GM12891 (cell line): ENCODE measurements at regions not wholly inside any gene's neighbourhood (a gene's known extent, or its start where the extent isn't known, plus 50 kb on each side); places are given as distances from the start of the nearest gene placed in this dataset.

ENCODE experiments used
- PAX5 ChIP-seq: IDR thresholded peaks from 2 replicates; pipeline ENCODE4 v1.6.1; 2011; ENCODE audit warnings: low read length, moderate library complexity, mild to moderate bottlenecking; ENCODE audit not compliant: insufficient read depth, severe bottlenecking
- POLR2A ChIP-seq: IDR thresholded peaks from 2 replicates; pipeline ENCODE4 v1.6.1; 2011; ENCODE audit warnings: low read depth, low read length, control low read depth
- POLR2AphosphoS5 ChIP-seq: IDR thresholded peaks from 2 replicates; pipeline ENCODE4 v1.6.1; 2011; ENCODE audit warnings: low read depth, low read length, control low read depth
- POU2F2 ChIP-seq: IDR thresholded peaks from 2 replicates; pipeline ENCODE4 v1.6.1; 2011; ENCODE audit warnings: low read depth, mild to moderate bottlenecking, control low read depth, low read length, moderate library complexity
- SPI1 ChIP-seq: IDR thresholded peaks from 2 replicates; pipeline ENCODE4 v1.6.1; 2011; ENCODE audit warnings: low read depth, low read length, control low read depth
- TAF1 ChIP-seq: IDR thresholded peaks from 2 replicates; pipeline ENCODE4 v1.6.1; 2011; ENCODE audit warnings: low read depth, low read length, control low read depth

DNA sequence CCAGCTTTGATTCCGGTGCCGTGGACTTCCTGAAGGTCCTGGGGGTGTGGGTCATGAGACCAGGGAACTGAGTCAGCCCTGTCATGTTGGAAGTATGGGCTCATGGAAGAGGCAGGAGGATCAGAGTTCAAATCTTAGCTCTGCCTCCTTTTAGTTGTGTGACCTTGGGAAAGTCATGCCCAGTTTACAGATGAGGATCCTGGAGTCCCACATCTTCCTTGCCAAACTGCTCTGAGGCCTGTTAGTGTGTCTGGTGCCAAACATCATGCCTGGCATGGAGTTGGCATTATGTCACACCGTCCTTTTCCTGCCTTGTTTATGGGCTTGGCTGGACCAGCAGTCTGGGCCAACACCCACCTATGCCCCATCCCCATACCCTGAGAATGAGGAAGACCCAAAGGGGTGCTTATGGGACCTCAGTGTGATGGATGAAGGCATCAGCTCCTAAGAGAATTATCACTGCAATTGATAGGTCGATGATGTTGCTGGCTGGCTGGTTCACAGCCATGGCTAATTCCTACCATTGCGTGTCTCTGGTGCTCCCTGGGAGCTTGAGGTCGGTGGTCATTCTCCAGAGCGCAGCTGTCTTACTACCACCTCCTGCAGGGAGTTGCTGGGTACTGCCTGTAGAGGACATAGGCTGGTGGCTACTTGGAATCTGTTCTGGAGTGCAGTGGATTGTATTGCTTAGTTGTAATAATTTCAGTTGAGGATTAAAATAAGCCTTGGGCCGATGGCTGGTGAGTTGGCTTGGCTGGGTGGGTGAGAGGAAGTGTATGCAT, 140.5 kb upstream of the PITX1 start:
- TF ChIP-seq POLR2AphosphoS5 (no peak), TAF1 (no peak), POLR2A (no peak), SPI1 (no peak), POU2F2 (no peak), PAX5 (no peak)
